ENCODE measurements at regions not wholly inside any gene's neighbourhood (a gene's known extent, or its start where the extent isn't known, plus 50 kb on each side); places are given as distances from the start of the nearest gene placed in this dataset.

DNA sequence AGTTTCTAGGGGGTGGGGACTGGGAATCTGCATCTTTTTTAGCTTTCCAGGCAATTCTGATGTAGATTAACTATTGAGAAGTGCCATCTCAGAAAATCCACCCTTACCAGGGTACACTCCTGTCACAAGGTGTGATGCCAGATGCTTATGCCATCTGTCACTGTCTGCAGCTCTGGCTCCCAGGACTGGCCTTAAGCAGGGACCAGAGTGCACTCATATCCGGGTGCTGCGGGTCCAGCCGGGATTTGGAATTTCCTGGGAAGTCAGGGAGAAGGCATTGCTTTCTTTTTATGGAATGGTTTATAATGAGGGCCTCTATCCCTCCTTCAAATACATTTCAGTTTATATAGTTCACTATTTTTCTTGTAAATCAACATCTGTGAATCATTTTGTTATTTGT, 92.6 kb downstream of the TMEM174 start (continued):
- TF ChIP-seq, protein P1, sequence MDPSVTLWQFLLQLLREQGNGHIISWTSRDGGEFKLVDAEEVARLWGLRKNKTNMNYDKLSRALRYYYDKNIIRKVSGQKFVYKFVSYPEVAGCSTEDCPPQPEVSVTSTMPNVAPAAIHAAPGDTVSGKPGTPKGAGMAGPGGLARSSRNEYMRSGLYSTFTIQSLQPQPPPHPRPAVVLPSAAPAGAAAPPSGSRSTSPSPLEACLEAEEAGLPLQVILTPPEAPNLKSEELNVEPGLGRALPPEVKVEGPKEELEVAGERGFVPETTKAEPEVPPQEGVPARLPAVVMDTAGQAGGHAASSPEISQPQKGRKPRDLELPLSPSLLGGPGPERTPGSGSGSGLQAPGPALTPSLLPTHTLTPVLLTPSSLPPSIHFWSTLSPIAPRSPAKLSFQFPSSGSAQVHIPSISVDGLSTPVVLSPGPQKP (IDR thresholded peaks at IDR 0.05; ENCODE audit: borderline replicate concordance, low read depth, low read length), result no peak
- TF ChIP-seq POLR2A (IDR thresholded peaks at IDR 0.05; ENCODE audit: low read depth, low read length), result no peak
- TF ChIP-seq MAFK (IDR thresholded peaks at IDR 0.05; ENCODE audit: low read depth, low read length), result no peak
- TF ChIP-seq RAD21 (IDR thresholded peaks at IDR 0.05; ENCODE audit: low read length), result no peak
- no peak for TF ChIP-seq SMC3 (IDR thresholded peaks at IDR 0.05; ENCODE audit: low read depth, low read length)
- TF ChIP-seq FOS (IDR thresholded peaks at IDR 0.05; ENCODE audit: low read depth, low read length), result no peak
- no peak for TF ChIP-seq RFX5 (IDR thresholded peaks at IDR 0.05; ENCODE audit: low read depth, low read length)

- H4K20me1 ChIP-seq (ENCODE audit: insufficient read depth, low read length), result no peaks in the 10 kb centered on the region
- no peak overlapping the region for H3K23ac ChIP-seq (ENCODE audit: low read depth, low read length)
- H2BK5ac ChIP-seq (ENCODE audit: low read depth, low read length, poor library complexity, severe bottlenecking), result no peak overlapping the region
- no peak overlapping the region for H4K8ac ChIP-seq (ENCODE audit: low read depth in 2 of 2, low read length in 2 of 2)
- no peak overlapping the region for H3K9ac ChIP-seq (ENCODE audit: low read depth, low read length)
- H3K79me1 ChIP-seq (ENCODE audit: low read depth in 1 of 2, low read length in 2 of 2), result no peaks in the 10 kb centered on the region
- no peak overlapping the region for H3K4me2 ChIP-seq (ENCODE audit: low read depth, low read length)
- intact Hi-C loops (cut with micrococcal nuclease), result no loop called here
- no TSS peak for BruUV-seq (replicated peaks)
- H4K91ac ChIP-seq (ENCODE audit: insufficient read depth, low read depth, low read length), result no peak overlapping the region
- H2BK20ac ChIP-seq (ENCODE audit: low read depth, low read length), result no peak overlapping the region
- no peak for ATAC-seq (ENCODE audit: low read depth)
- H2AFZ ChIP-seq (replicated peaks; ENCODE audit: low read length, poor library complexity), result no peak overlapping the region
- POLR2A ChIA-PET (ENCODE audit: unreplicated experiment), result no interaction called here
- no peak for DNase-seq
- H3K4me3 ChIP-seq (ENCODE audit: insufficient read depth, low read depth, low read length), result no peak overlapping the region
- H3K18ac ChIP-seq (ENCODE audit: low read depth, low read length), result no peak overlapping the region
- in situ Hi-C loops (cut with MboI; ENCODE audit: low sequenced_read_pairs), result no loop called here
- TF ChIP-seq MAFK (IDR thresholded peaks at IDR 0.05; ENCODE audit: low read depth, low read length) (no peak), RFX5 (IDR thresholded peaks at IDR 0.05; ENCODE audit: low read depth, low read length) (no peak), CHD1 (IDR thresholded peaks at IDR 0.05; ENCODE audit: low read depth, low read length) (no peak), MXI1 (IDR thresholded peaks at IDR 0.05; ENCODE audit: borderline replicate concordance, low read depth, low read length) (no peak), NFE2L2 (IDR thresholded peaks at IDR 0.05; ENCODE audit: low read depth, low read length) (no peak), POLR2A (IDR thresholded peaks at IDR 0.05; ENCODE audit: low read depth, low read length) (no peak), SMC3 (IDR thresholded peaks at IDR 0.05; ENCODE audit: low read depth, low read length) (no peak), BHLHE40 (IDR thresholded peaks at IDR 0.05; ENCODE audit: low read depth, low read length) (no peak)
- TF ChIP-seq, protein P1 (IDR thresholded peaks at IDR 0.05; ENCODE audit: borderline replicate concordance, low read depth, low read length), result no peak
- TF ChIP-seq, protein P2, sequence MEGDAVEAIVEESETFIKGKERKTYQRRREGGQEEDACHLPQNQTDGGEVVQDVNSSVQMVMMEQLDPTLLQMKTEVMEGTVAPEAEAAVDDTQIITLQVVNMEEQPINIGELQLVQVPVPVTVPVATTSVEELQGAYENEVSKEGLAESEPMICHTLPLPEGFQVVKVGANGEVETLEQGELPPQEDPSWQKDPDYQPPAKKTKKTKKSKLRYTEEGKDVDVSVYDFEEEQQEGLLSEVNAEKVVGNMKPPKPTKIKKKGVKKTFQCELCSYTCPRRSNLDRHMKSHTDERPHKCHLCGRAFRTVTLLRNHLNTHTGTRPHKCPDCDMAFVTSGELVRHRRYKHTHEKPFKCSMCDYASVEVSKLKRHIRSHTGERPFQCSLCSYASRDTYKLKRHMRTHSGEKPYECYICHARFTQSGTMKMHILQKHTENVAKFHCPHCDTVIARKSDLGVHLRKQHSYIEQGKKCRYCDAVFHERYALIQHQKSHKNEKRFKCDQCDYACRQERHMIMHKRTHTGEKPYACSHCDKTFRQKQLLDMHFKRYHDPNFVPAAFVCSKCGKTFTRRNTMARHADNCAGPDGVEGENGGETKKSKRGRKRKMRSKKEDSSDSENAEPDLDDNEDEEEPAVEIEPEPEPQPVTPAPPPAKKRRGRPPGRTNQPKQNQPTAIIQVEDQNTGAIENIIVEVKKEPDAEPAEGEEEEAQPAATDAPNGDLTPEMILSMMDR (conservative IDR thresholded peaks at IDR 0.05; ENCODE audit: low read depth, low read length), result no peak
- H3K27ac ChIP-seq (ENCODE audit: insufficient read depth, low read length), result no peak overlapping the region
- H3K27me3 ChIP-seq (ENCODE audit: control insufficient read depth, insufficient read depth, low read length), result peaks cover 2% of the 10 kb centered on the region; the same call in 1 of the 2 replicates
- H2AK9ac ChIP-seq (replicated peaks; ENCODE audit: low read depth, low read length, poor library complexity), result peak overlapping the region; percentile 38
- H2BK15ac ChIP-seq (ENCODE audit: low read depth, low read length), result no peak overlapping the region
- H3K14ac ChIP-seq (replicated peaks; ENCODE audit: low read depth, low read length), result no peak overlapping the region
- H3K4ac ChIP-seq (ENCODE audit: low read depth, low read length), result no peak overlapping the region
- dilution Hi-C loops (cut with HindIII; ENCODE audit: low sequenced_read_pairs, unreplicated experiment), result no loop called here
- CTCF ChIA-PET, result no interaction called here
- H3K36me3 ChIP-seq (ENCODE audit: control insufficient read depth, insufficient read depth, low read length), result no peaks in the 10 kb centered on the region
- 80% methylated on average over 3 of the region's 5 CpGs; no CpG with 5 or more reads in 1 of the 2 experiments for WGBS, 2 experiments (ENCODE audit: extremely low coverage in 2 of 2, insufficient read length in 1 of 2)
- H3K56ac ChIP-seq (ENCODE audit: extremely low read depth, insufficient read depth, low read length), result no peak overlapping the region
- H3K9me1 ChIP-seq (ENCODE audit: insufficient read depth, low read length), result peaks cover 5% of the 10 kb centered on the region; the same call in 1 of the 2 replicates
- no peak overlapping the region for H4K5ac ChIP-seq (ENCODE audit: low read depth, low read length)
- H3K9me3 ChIP-seq (ENCODE audit: control insufficient read depth, insufficient read depth, low read length), result no peaks in the 10 kb centered on the region
- peaks cover 12% of the 10 kb centered on the region for H3K4me1 ChIP-seq (ENCODE audit: control insufficient read depth, insufficient read depth, low read length)
- H2AK5ac ChIP-seq (ENCODE audit: low read depth, low read length), result no peak overlapping the region
- H2BK120ac ChIP-seq (ENCODE audit: low read depth, low read length), result no peak overlapping the region
Observed at GRCh38 chr5:73264631-73265030, 91.6 kb downstream of the TMEM174 start.

Measured in IMR-90 (cell line).